Cardiac fibroblast (primary cell): ENCODE measurements at regions not wholly inside any gene's neighbourhood (a gene's known extent, or its start where the extent isn't known, plus 50 kb on each side); places are given as distances from the start of the nearest gene placed in this dataset.

Experiments
- DNase-seq, 2 donors: peaks; one replicate each; pipeline versions ENCODE4 v3.0.0 to v3.0.0-alpha.2; 2010; ENCODE audit warnings: low read depth in 2 of 2
- H3K4me3 ChIP-seq, 2 donors: replicated peaks in 1 of 2; 1 replicate in 1 of 2; 2 replicates in 1 of 2; pipeline ENCODE4 v1.5.1; 2011; ENCODE audit warnings: low read depth in 2 of 2, low read length in 2 of 2, mild to moderate bottlenecking in 2 of 2, moderate library complexity in 1 of 2
- TF ChIP-seq, protein P1 (sequence below): IDR thresholded peaks from one replicate; pipeline ENCODE4 v1.5.1; 2011; ENCODE audit warnings: low read depth, mild to moderate bottlenecking, low read length, inconsistent platforms

DNA sequence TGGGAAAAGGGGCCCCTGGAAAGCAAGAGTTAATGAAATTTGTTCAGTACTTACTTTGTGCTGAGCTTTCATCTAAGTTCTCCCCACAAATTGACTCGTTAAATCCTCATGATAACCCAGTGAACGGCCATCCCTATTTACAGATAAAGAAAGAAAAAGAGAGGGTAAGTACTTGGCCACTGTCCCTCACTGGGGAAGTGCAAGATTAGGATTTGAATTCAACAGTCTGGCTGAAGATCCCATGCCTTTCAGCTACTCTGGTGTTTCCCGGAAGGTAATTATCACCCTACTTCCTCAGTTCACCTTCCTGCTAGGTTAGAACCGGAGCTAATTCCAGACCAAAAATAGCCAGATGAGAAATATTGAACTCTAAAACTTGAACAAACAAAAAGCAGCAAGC is 269.2 kb upstream of the TLE4 start:
- no peak overlapping the region for H3K4me3 ChIP-seq
- DNase-seq = no peak
- TF ChIP-seq, protein P1, sequence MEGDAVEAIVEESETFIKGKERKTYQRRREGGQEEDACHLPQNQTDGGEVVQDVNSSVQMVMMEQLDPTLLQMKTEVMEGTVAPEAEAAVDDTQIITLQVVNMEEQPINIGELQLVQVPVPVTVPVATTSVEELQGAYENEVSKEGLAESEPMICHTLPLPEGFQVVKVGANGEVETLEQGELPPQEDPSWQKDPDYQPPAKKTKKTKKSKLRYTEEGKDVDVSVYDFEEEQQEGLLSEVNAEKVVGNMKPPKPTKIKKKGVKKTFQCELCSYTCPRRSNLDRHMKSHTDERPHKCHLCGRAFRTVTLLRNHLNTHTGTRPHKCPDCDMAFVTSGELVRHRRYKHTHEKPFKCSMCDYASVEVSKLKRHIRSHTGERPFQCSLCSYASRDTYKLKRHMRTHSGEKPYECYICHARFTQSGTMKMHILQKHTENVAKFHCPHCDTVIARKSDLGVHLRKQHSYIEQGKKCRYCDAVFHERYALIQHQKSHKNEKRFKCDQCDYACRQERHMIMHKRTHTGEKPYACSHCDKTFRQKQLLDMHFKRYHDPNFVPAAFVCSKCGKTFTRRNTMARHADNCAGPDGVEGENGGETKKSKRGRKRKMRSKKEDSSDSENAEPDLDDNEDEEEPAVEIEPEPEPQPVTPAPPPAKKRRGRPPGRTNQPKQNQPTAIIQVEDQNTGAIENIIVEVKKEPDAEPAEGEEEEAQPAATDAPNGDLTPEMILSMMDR = no peak

DNA sequence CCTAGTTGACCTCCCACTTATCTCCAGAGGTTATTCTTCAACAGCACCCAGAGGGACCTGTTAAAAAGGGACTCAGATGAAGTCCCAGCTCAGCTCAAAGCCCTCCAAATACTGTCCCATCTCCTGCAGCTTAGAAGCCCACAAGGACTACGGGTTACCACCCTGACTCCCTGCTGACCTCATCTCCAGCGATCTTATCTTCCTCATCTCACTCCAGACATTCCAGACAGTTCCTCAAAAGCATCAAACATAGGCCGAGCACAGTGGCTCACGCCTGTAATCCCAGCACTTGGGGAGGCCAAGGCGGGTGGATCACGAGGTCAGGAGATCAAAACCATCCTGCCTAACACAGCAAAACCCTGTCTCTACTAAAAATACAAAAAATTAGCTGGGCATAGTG is 263.8 kb upstream of the TLE4 start:
- TF ChIP-seq, protein P1 = no peak
- H3K4me3 ChIP-seq = no peak overlapping the region
- no peak for DNase-seq

DNA sequence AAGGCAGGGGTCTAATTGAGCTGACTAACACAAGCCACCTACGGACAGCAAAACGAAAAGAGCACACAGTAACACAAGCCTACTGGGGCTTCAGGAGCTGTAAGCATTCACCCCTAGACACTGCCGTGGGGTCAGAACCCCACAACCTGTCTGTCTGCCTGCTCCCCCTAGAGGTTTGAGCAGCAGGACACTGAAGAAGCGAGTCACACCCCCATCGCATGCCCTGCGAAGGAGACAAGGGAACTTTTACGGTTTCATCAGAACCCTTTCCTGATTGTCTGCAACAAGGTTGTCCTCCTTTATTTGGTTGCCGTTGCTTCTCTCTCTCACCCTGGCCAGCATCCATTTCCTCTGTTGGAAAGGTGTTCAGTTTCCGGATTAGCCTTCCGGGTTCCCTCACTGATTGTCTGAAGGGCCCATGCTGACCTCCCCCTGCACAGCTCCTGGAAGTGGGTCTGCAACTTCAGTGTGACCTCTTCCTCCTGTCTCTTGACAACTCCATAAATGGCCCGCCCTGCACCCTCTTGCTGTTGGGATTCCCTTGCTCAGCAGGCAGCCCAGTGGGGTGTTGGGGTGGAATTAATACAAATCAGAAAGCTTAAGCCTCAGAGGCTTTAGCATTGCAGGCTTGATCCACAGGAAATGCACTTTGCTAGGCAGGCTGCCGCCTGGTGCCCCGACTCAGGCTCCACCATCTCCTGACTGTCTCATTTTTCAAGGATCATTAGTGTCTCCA is 258.9 kb upstream of the TLE4 start:
- no peak overlapping the region for H3K4me3 ChIP-seq
- no peak for DNase-seq
- TF ChIP-seq, protein P1 = no peak

DNA sequence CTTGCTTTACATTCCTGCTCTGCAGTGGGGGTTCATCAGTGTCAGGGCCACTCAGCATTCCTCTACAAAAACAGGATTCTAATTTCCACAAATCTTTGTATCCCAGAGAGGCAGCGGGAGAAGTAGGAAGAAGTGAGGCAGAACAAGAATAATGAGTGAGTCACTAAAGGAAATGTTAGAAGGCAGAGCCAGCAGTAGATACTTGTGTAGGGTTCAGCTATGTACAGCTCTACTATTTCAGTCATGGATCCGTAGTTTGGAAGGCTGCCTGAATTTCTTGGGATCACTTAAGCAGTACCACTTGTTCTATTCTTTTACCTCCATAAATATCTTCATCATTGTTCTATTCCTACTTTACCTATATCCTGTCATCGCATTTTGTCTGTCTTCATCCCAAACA is 246.3 kb upstream of the TLE4 start:
- TF ChIP-seq, protein P1 = no peak
- no peak for DNase-seq
- no peak overlapping the region for H3K4me3 ChIP-seq

DNA sequence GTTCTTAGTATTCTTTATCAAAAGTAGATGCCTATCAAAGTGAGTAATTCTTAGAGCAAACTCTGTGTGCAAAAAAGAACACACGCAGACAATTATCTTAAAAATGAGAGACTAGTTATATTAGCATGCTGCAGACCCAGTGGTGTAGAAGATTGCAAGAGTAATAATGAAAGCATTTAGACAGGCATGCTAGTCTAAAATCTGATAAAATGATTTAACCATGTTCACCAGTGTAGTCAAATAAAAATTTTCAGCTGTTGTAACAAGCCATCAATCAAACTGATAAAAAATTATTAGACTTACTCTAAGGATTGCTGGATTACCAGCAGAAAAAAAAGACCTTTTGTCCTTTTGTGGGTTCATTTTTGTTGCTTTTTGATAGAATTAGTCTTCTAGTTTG is 241.9 kb upstream of the TLE4 start:
- no peak overlapping the region for H3K4me3 ChIP-seq
- TF ChIP-seq, protein P1 = no peak
- no peak for DNase-seq

DNA sequence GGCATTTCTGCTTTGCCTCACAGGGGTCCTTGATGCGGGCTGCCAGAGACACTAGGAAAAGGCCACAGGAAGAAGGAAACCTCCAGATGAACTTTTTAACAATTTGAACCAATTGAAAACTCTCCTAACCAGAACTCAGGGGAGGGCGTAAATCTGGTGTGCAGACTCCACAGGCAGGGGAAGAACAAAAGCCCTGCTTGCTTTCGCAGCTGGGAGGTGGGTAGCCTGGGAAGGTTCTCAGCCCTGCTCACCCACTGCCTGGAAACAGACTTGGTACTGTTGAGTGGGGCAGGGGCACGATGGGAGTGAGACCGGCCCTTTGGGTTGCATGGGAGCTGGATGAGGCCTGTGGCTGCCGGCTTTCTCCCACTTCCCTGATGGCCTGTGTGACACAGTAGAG is 237.8 kb upstream of the TLE4 start:
- no peak overlapping the region for H3K4me3 ChIP-seq
- TF ChIP-seq, protein P1 = no peak
- DNase-seq = no peak

DNA sequence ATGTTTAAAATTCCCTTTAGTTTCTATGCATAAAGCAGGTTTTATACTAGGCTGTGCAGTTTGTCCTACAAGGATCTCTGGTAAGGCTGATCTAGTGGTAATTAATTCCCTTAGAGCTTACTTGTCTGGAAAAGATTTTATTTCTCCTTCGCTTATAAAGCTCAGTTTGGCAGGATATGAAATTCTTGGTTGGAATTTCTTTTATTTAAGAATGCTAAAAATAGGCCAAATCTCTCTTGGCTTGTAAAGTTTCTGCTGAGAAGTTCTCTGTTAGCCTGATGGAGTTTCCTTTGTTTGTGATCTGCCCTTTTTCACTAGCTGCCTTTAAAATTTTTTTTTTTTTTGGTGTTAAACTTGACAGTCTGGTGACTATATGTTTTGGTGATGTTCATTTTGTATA is 237.1 kb upstream of the TLE4 start:
- TF ChIP-seq, protein P1 = no peak
- no peak overlapping the region for H3K4me3 ChIP-seq
- DNase-seq = no peak
